Heart right ventricle (tissue), 16 donors: ENCODE measurements at regions not wholly inside any gene's neighbourhood (a gene's known extent, or its start where the extent isn't known, plus 50 kb on each side); places are given as distances from the start of the nearest gene placed in this dataset.
"Not testable (repeated sequence)": the region's sequence is repeated elsewhere in the genome, so short reads cannot be mapped to it uniquely, and the experiment has no call there.

Experiments
- ATAC-seq, 8 donors: fragments of 200-7000 bp; cut with Tn5 transposase; one replicate each; pipeline ENCODE4 v1.9.1; 2020; ENCODE audit warnings: mild to moderate bottlenecking in 8 of 8, moderate library complexity in 8 of 8, moderate number of reproducible peaks in 1 of 8
- DNase-seq, 2 donors: peaks; one replicate each; pipeline ENCODE4 v3.0.0-alpha.2; 2020
- H3K27ac ChIP-seq, 10 donors: fragments of 200-600 bp; sonication (generic) in 2 of 10; one replicate each; pipeline versions ENCODE4 v1.5.0 to v1.8.0; 2020 to 2022; ENCODE audit warnings: mild to moderate bottlenecking in 3 of 10
- H3K27me3 ChIP-seq, 7 donors: fragments of 200-600 bp; one replicate each; pipeline ENCODE4 v1.8.0; 2021 to 2022; ENCODE audit warnings: mild to moderate bottlenecking in 2 of 7
- H3K36me3 ChIP-seq, 9 donors: fragments of 200-600 bp; sonication (generic) in 1 of 9; one replicate each; pipeline versions ENCODE4 v1.5.0 to v1.8.0; 2020 to 2022; ENCODE audit warnings: mild to moderate bottlenecking in 2 of 9
- H3K4me1 ChIP-seq, 9 donors: fragments of 200-600 bp; sonication (generic) in 1 of 9; one replicate each; pipeline versions ENCODE4 v1.5.0 to v1.8.0; 2020 to 2022; ENCODE audit warnings: mild to moderate bottlenecking in 4 of 9
- H3K4me3 ChIP-seq, 10 donors: fragments of 200-600 bp; sonication (generic) in 2 of 10; one replicate each; pipeline versions ENCODE4 v1.5.0 to v1.8.0; 2020 to 2022; ENCODE audit warnings: mild to moderate bottlenecking in 7 of 10, moderate library complexity in 2 of 10
- H3K9me3 ChIP-seq, 11 donors: fragments of 200-600 bp in 10 of 11; sonication (generic) in 2 of 11; one replicate each; pipeline versions ENCODE4 v1.5.0 to v1.8.0; 2013 to 2022; ENCODE audit warnings: mild to moderate bottlenecking in 2 of 11, control low read depth in 1 of 11, moderate library complexity in 1 of 11
- CTCF ChIP-seq, 9 donors: fragments of 200-600 bp; sonication (generic) in 2 of 9; IDR thresholded peaks; one replicate each; pipeline versions ENCODE4 v1.5.0 to v1.8.0; 2021 to 2022; ENCODE audit warnings: antibody characterized with exemption in 9 of 9, mild to moderate bottlenecking in 5 of 9, moderate library complexity in 1 of 9
- WGBS, 2 donors: extraction: QIAGEN DNeasy Blood & Tissue Kit; methylation state at CpG; one replicate each; pipeline ENCODE4 v1.1.7; 2013; ENCODE audit warnings: inconsistent platforms in 1 of 2; 5-methylcytosine and 5-hydroxymethylcytosine counted together
- intact Hi-C, 10 donors: fragments of 100-400 bp; cut with DNase I; formaldehyde crosslinking; loops; one replicate each; pipeline versions ENCODE4 v1.11.1 to v1.14.2; 2022
- donor health status: Arrhythmogenic right ventricular cardiomyopathy.
- donor health status: ischemic (EF 13 %, LVEDD 7.1; RV severe dilation, severe dysfunction).
- donor health status: healthy with polysubstance abuse.
- donor health status: DM: no; HTN: yes; CAD: no.
- donor health status: DM: no; HTN: no; CAD: no.
- donor health status: ischemic (EF 25% LVEDD 6.9; RV normal size, moderate dysfunction).
- donor health status: ischemic (EF 25% LVEDD 5.7; RV mildly dilated, moderate dysfunction).
- donor health status: healthy.
- donor health status: DM: yes; HTN: yes; CAD: no.
- donor health status: Ischemic cardiomyopathy.
- donor health status: ischemic (EF 35%, LVEDD 5.7; RV mildly dilated, moderate dysfunction).
- donor health status: nonischemic (EF 11% LVEDD 7.7; RV severe dilation, severe dysfunction).
- donor health status: DM: yes; HTN: yes; CAD: no.
- donor health status: PGD.
- donor health status: ischemic (EF 29% LVEDD 5.4; RV normal size, mild dysfunction).
- donor health status: nonischemic (EF 23%, LVEDD 6.1; RV moderate dilation, normal function).

GRCh38 chr6:48606618-48607017, 495.6 kb upstream of the PTCHD4 start:
- no peak for ATAC-seq
- no peaks in the 10 kb centered on the region for H3K4me1 ChIP-seq
- H3K27me3 ChIP-seq, result no peaks in the 10 kb centered on the region
- H3K27ac ChIP-seq, result no peak overlapping the region
- no peaks in the 10 kb centered on the region for H3K9me3 ChIP-seq
- TF ChIP-seq CTCF (IDR thresholded peaks at IDR 0.05), result no peak
- H3K4me3 ChIP-seq, result no peak overlapping the region
- DNase-seq, result no peak
- no peaks in the 10 kb centered on the region for H3K36me3 ChIP-seq
- intact Hi-C loops, result no loop called here

- no peak overlapping the region for H3K4me3 ChIP-seq
- H3K27me3 ChIP-seq, result no peaks in the 10 kb centered on the region
- no peak overlapping the region for H3K27ac ChIP-seq
- intact Hi-C loops, result no loop called here
- no peak for TF ChIP-seq CTCF (IDR thresholded peaks at IDR 0.05)
- ATAC-seq (no peak), DNase-seq (no peak)
- peaks cover 0 to 3% (median 0%) of the 10 kb centered on the region in 11 donors for H3K9me3 ChIP-seq
- no peaks in the 10 kb centered on the region for H3K36me3 ChIP-seq
- 64 to 68% methylated on average over 3 of the region's 3 CpGs for WGBS, 2 donors
- no peaks in the 10 kb centered on the region for H3K4me1 ChIP-seq
Observed at GRCh38 chr6:48597951-48598350, 487.0 kb upstream of the PTCHD4 start.

GRCh38 chr6:48596830-48597229, 485.8 kb upstream of the PTCHD4 start:
- Histone ChIP-seq H3K9me3 (peaks cover 0 to 10% (median 0%) of the 10 kb centered on the region in 11 donors), H3K4me3 (no peak overlapping the region), H3K36me3 (no peaks in the 10 kb centered on the region), H3K27me3 (no peaks in the 10 kb centered on the region), H3K4me1 (no peaks in the 10 kb centered on the region), H3K27ac (no peak overlapping the region)
- ATAC-seq (no peak), DNase-seq (no peak)
- no peak for TF ChIP-seq CTCF (IDR thresholded peaks at IDR 0.05)
- intact Hi-C loops, result no loop called here

- intact Hi-C loops, ATAC-seq, DNase-seq, H3K27me3 ChIP-seq, H3K36me3 ChIP-seq, H3K4me1 ChIP-seq, H3K4me3 ChIP-seq, H3K27ac ChIP-seq: not testable (repeated sequence)
- peaks cover 0 to 27% (median 12%) of the 10 kb centered on the region in 11 donors for H3K9me3 ChIP-seq
Observed at GRCh38 chr6:48591158-48591557, 480.2 kb upstream of the PTCHD4 start.

- ATAC-seq (no peak), DNase-seq (no peak)
- no peak overlapping the region for H3K27ac ChIP-seq
- WGBS, 2 donors, result 54 to 65% methylated on average over 1 of the region's 1 CpG
- no peaks in the 10 kb centered on the region for H3K27me3 ChIP-seq
- intact Hi-C loops, result no loop called here
- H3K9me3 ChIP-seq, result no peaks in the 10 kb centered on the region
- no peaks in the 10 kb centered on the region for H3K36me3 ChIP-seq
- no peaks in the 10 kb centered on the region for H3K4me1 ChIP-seq
- TF ChIP-seq CTCF (IDR thresholded peaks at IDR 0.05), result no peak
- no peak overlapping the region for H3K4me3 ChIP-seq
Observed at GRCh38 chr6:48584846-48585245, 473.8 kb upstream of the PTCHD4 start.
